ENCODE measurements at regions not wholly inside any gene's neighbourhood (a gene's known extent, or its start where the extent isn't known, plus 50 kb on each side); places are given as distances from the start of the nearest gene placed in this dataset.

- TF ChIP-seq CTCF (IDR thresholded peaks at IDR 0.05; ENCODE audit: poor library complexity), result no peak
- TF ChIP-seq EZH2 (IDR thresholded peaks at IDR 0.05; ENCODE audit: borderline replicate concordance), result no peak
- TF ChIP-seq EZH2phosphoT487 (IDR thresholded peaks at IDR 0.05; ENCODE audit: low read depth, severe bottlenecking, unreplicated experiment), result no peak
Observed at GRCh38 chr13:70390064-70390463, 281.8 kb upstream of the KLHL1 start.

Data from hepatocyte (in vitro differentiated cells).